H9 (cell line): ENCODE measurements at regions not wholly inside any gene's neighbourhood (a gene's known extent, or its start where the extent isn't known, plus 50 kb on each side); places are given as distances from the start of the nearest gene placed in this dataset.

Source experiments
- DNase-seq: peaks from one replicate; pipeline ENCODE4 v3.0.0-alpha.2; 2017
- H2AFZ ChIP-seq: one replicate; pipeline ENCODE4 v1.6.1; 2013; ENCODE audit warnings: mild to moderate bottlenecking, low read length, control low read depth, moderate library complexity
- H2AK5ac ChIP-seq: 2 replicates; pipeline ENCODE4 v1.6.1; 2013; ENCODE audit warnings: low read length, control low read depth, mixed read lengths; ENCODE audit not compliant: insufficient read length
- H2BK120ac ChIP-seq: one replicate; pipeline ENCODE4 v1.6.1; 2013; ENCODE audit warnings: low read depth, mild to moderate bottlenecking, low read length, control low read depth, inconsistent platforms; ENCODE audit not compliant: poor library complexity, severe bottlenecking
- H2BK12ac ChIP-seq: 2 replicates; pipeline ENCODE4 v1.6.1; 2013; ENCODE audit warnings: low read length, control low read depth, mixed read lengths, low read depth; ENCODE audit not compliant: insufficient read length
- H2BK15ac ChIP-seq: 2 replicates; pipeline ENCODE4 v1.6.1; 2013; ENCODE audit warnings: low read depth, low read length, control low read depth
- H2BK20ac ChIP-seq: one replicate; pipeline ENCODE4 v1.6.1; 2013; ENCODE audit warnings: low read depth, mild to moderate bottlenecking, low read length, control low read depth, inconsistent platforms; ENCODE audit not compliant: poor library complexity, severe bottlenecking
- H2BK5ac ChIP-seq: 2 replicates; pipeline ENCODE4 v1.6.1; 2013; ENCODE audit warnings: low read length, control low read depth, mixed read lengths; ENCODE audit not compliant: insufficient read length
- H3K14ac ChIP-seq: 2 replicates; pipeline ENCODE4 v1.6.1; 2013; ENCODE audit warnings: low read length, control low read depth; ENCODE audit not compliant: insufficient read depth
- H3K18ac ChIP-seq: 2 replicates; pipeline ENCODE4 v1.6.1; 2013; ENCODE audit warnings: low read depth, mild to moderate bottlenecking, mixed read lengths, low read length, control low read depth; ENCODE audit not compliant: insufficient read length
- H3K23ac ChIP-seq: 2 replicates; pipeline ENCODE4 v1.6.1; 2013; ENCODE audit warnings: low read length, control low read depth, mixed read lengths, low read depth; ENCODE audit not compliant: insufficient read length
- H3K23me2 ChIP-seq: 2 replicates; pipeline ENCODE4 v1.6.1; 2013; ENCODE audit warnings: low read depth, mild to moderate bottlenecking, mixed read lengths, low read length, control low read depth; ENCODE audit not compliant: insufficient read length, poor library complexity, severe bottlenecking
- H3K27ac ChIP-seq: 2 replicates; pipeline ENCODE4 v1.5.1; 2013; ENCODE audit warnings: low read length, control low read depth, mixed read lengths, low read depth; ENCODE audit not compliant: insufficient read length
- H3K27me3 ChIP-seq: 2 replicates; pipeline ENCODE4 v1.6.1; 2013; ENCODE audit warnings: low read length, control low read depth, inconsistent platforms; ENCODE audit not compliant: insufficient read depth
- H3K4ac ChIP-seq: 2 replicates; pipeline ENCODE4 v1.6.1; 2013; ENCODE audit warnings: low read depth, mild to moderate bottlenecking, control low read depth, inconsistent platforms, low read length, moderate library complexity
- H3K4me1 ChIP-seq: 2 replicates; pipeline ENCODE4 v1.6.1; 2013; ENCODE audit warnings: low read length, control low read depth, inconsistent platforms; ENCODE audit not compliant: insufficient read depth
- H3K4me2 ChIP-seq: 2 replicates; pipeline ENCODE4 v1.6.1; 2013; ENCODE audit warnings: low read length, control low read depth, mixed read lengths; ENCODE audit not compliant: insufficient read length, insufficient read depth
- H3K56ac ChIP-seq: 2 replicates; pipeline ENCODE4 v1.6.1; 2013; ENCODE audit warnings: low read depth, mild to moderate bottlenecking, mixed read lengths, low read length, control low read depth; ENCODE audit not compliant: insufficient read length
- H3K79me1 ChIP-seq: 2 replicates; pipeline ENCODE4 v1.6.1; 2013; ENCODE audit warnings: low read depth, mild to moderate bottlenecking, moderate library complexity, low read length, control low read depth, inconsistent platforms; ENCODE audit not compliant: insufficient read depth, poor library complexity, severe bottlenecking
- H3K79me2 ChIP-seq: 2 replicates; pipeline ENCODE4 v1.6.1; 2013; ENCODE audit warnings: low read length, control low read depth, inconsistent platforms; ENCODE audit not compliant: insufficient read depth
- H3K9ac ChIP-seq: 2 replicates; pipeline ENCODE4 v1.6.1; 2013; ENCODE audit warnings: low read length, control low read depth, mixed read lengths; ENCODE audit not compliant: insufficient read length; ENCODE audit errors: extremely low read depth
- H3K9me3 ChIP-seq: one replicate; pipeline ENCODE4 v1.6.1; 2013; ENCODE audit warnings: low read depth, low read length, inconsistent platforms; ENCODE audit not compliant: control insufficient read depth
- H3T11ph ChIP-seq: one replicate; pipeline ENCODE4 v1.6.1; 2013; ENCODE audit warnings: mild to moderate bottlenecking, low read length, control low read depth, inconsistent platforms
- H4K20me1 ChIP-seq: one replicate; pipeline ENCODE4 v1.6.1; 2013; ENCODE audit not compliant: control insufficient read depth, insufficient read length, insufficient read depth
- H4K5ac ChIP-seq: 2 replicates; pipeline ENCODE4 v1.6.1; 2013; ENCODE audit warnings: low read depth, mild to moderate bottlenecking, mixed read lengths, low read length, control low read depth; ENCODE audit not compliant: insufficient read length
- H4K8ac ChIP-seq: replicated peaks from 2 replicates; pipeline ENCODE4 v1.6.1; 2013; ENCODE audit warnings: low read length, control low read depth, mixed read lengths, low read depth; ENCODE audit not compliant: insufficient read length
- H4K91ac ChIP-seq: 2 replicates; pipeline ENCODE4 v1.6.1; 2013; ENCODE audit warnings: low read depth, mild to moderate bottlenecking, moderate library complexity, mixed read lengths, low read length, control low read depth; ENCODE audit not compliant: insufficient read length
- H3K27ac Mint-ChIP-seq, 3 experiments: 2 replicates in 2 of 3; 3 replicates in 1 of 3; pipeline ENCODE4 v1.8.0; 2020 to 2021; ENCODE audit warnings: mixed read lengths in 3 of 3, mild to moderate bottlenecking in 1 of 3, moderate library complexity in 1 of 3
- H3K27me3 Mint-ChIP-seq: 2 replicates; pipeline ENCODE4 v1.8.0; 2021; ENCODE audit warnings: low read depth, mild to moderate bottlenecking, moderate library complexity, mixed read lengths
- H3K36me3 Mint-ChIP-seq, 3 experiments: 2 replicates in 2 of 3; 3 replicates in 1 of 3; pipeline ENCODE4 v1.8.0; 2020 to 2021; ENCODE audit warnings: low read depth in 3 of 3, mixed read lengths in 3 of 3; ENCODE audit not compliant: insufficient read depth in 1 of 3
- H3K4me1 Mint-ChIP-seq, 2 experiments: 2 replicates each; pipeline ENCODE4 v1.8.0; 2020; ENCODE audit warnings: mixed read lengths in 2 of 2
- H3K4me3 Mint-ChIP-seq, 2 experiments: 2 replicates in 1 of 2; 3 replicates in 1 of 2; pipeline ENCODE4 v1.8.0; 2020 to 2021; ENCODE audit warnings: mild to moderate bottlenecking in 2 of 2, mixed read lengths in 2 of 2, moderate library complexity in 1 of 2
- H3K9me3 Mint-ChIP-seq, 2 experiments: 2 replicates in 1 of 2; 3 replicates in 1 of 2; pipeline ENCODE4 v1.8.0; 2020; ENCODE audit warnings: mild to moderate bottlenecking in 2 of 2, mixed read lengths in 2 of 2, moderate library complexity in 1 of 2
- WGBS: extraction: QIAGEN DNeasy Blood & Tissue Kit; methylation state at CpG from one replicate; pipeline ENCODE4 v1.1.7; 2013; ENCODE audit warnings: missing lambda C conversion rate, low lambda C conversion rate, mixed read lengths; ENCODE audit not compliant: insufficient read length; ENCODE audit errors: extremely low coverage; 5-methylcytosine and 5-hydroxymethylcytosine counted together
- TF ChIP-seq, protein P1 (sequence below): fragments of 200-600 bp; sonication (generic); conservative IDR thresholded peaks from 3 replicates; pipeline ENCODE4 v1.8.0; 2021; ENCODE audit warnings: antibody characterized with exemption, mild to moderate bottlenecking

DNA sequence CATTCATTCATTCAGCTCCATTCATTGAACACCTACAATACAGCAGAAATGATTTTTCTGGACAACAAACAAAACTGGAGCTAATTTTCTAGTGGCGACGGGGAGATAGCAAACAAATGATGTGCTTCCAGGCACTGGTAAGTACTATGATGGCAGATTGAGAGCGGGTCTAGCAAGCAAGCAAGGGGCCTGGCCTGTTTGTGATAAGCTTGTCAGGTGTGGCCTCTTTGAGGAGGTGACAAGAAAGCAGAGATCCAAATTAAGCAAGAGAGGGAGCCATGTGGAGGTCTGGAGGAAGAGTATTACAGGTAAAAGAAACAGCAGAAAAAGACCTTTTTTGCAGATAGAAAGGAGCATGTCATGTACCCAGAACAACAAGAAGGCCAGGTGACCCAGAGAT is 216.1 kb upstream of the CPHXL start:
- Histone ChIP-seq H3K4ac (no peak overlapping the region), H3T11ph (no peak overlapping the region), H4K8ac (no peak overlapping the region), H2BK20ac (no peak overlapping the region), H3K79me1 (no peaks in the 10 kb centered on the region), H2AFZ (no peak overlapping the region), H3K18ac (no peak overlapping the region), H3K23ac (no peak overlapping the region), H3K9me3 (no peaks in the 10 kb centered on the region), H3K79me2 (no peaks in the 10 kb centered on the region), H3K27ac (no peak overlapping the region), H4K91ac (no peak overlapping the region), H4K20me1 (no peaks in the 10 kb centered on the region), H2BK5ac (no peak overlapping the region), H2AK5ac (no peak overlapping the region), H2BK12ac (no peak overlapping the region), H2BK120ac (no peak overlapping the region), H3K9ac (no peak overlapping the region), H3K56ac (no peak overlapping the region), H3K14ac (no peak overlapping the region), H3K23me2 (no peaks in the 10 kb centered on the region), H2BK15ac (no peak overlapping the region), H3K4me1 (no peaks in the 10 kb centered on the region), H3K27me3 (peaks cover 3% of the 10 kb centered on the region; the same call in 1 of the 2 replicates), H4K5ac (no peak overlapping the region), H3K4me2 (no peak overlapping the region)
- no peak overlapping the region for H3K4me3 Mint-ChIP-seq
- no peak for DNase-seq
- no peaks in the 10 kb centered on the region for H3K4me1 Mint-ChIP-seq
- no peaks in the 10 kb centered on the region for H3K9me3 Mint-ChIP-seq
- no peak overlapping the region for H3K27ac Mint-ChIP-seq
- no peaks in the 10 kb centered on the region for H3K36me3 Mint-ChIP-seq
- TF ChIP-seq, protein P1, sequence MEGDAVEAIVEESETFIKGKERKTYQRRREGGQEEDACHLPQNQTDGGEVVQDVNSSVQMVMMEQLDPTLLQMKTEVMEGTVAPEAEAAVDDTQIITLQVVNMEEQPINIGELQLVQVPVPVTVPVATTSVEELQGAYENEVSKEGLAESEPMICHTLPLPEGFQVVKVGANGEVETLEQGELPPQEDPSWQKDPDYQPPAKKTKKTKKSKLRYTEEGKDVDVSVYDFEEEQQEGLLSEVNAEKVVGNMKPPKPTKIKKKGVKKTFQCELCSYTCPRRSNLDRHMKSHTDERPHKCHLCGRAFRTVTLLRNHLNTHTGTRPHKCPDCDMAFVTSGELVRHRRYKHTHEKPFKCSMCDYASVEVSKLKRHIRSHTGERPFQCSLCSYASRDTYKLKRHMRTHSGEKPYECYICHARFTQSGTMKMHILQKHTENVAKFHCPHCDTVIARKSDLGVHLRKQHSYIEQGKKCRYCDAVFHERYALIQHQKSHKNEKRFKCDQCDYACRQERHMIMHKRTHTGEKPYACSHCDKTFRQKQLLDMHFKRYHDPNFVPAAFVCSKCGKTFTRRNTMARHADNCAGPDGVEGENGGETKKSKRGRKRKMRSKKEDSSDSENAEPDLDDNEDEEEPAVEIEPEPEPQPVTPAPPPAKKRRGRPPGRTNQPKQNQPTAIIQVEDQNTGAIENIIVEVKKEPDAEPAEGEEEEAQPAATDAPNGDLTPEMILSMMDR = no peak
- peaks cover 94% of the 10 kb centered on the region for H3K27me3 Mint-ChIP-seq
- no CpG with 5 or more reads among the region's 3 CpGs for WGBS
